NCI-H1436 (cell line): ENCODE measurements at regions not wholly inside any gene's neighbourhood (a gene's known extent, or its start where the extent isn't known, plus 50 kb on each side); places are given as distances from the start of the nearest gene placed in this dataset.
"Not testable (repeated sequence)": the region's sequence is repeated elsewhere in the genome, so short reads cannot be mapped to it uniquely, and the experiment has no call there.

Experiments used
- DNase-seq: peaks from one replicate; lab custom pipeline; 2025; lab: John Stamatoyannopoulos, UW

- DNase-seq: no peak
Measured at GRCh38 chr13:27327633-27328032, 57.0 kb downstream of the RASL11A start.

DNA sequence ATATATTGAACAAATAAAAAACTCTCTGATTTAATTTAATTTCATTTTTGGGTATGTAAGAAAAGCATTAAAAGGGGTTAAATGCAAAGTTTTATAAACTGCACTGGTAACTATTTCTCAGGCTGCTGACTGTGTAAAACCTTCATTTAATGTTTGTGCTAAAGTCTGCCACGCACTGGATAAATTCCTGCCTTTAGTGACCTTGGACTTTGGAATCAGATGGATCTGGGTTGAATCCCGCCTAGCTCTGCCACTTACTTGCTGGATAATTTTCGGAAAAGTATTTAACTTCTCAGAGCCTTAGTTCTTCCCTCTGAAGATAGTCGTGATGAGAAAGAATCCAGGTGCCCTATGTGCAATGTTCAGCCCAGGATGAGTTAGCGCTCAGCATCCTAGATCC is 58.6 kb downstream of the RASL11A start:
- no peak for DNase-seq

GRCh38 chr13:27334774-27335435 is 64.3 kb downstream of the RASL11A start:
- peak; percentile 33 for DNase-seq

- no peak for DNase-seq
Measured at GRCh38 chr13:27336014-27336673, 65.5 kb downstream of the RASL11A start.

- no peak for DNase-seq
Measured at GRCh38 chr13:27338207-27338606, 67.6 kb downstream of the RASL11A start.

DNA sequence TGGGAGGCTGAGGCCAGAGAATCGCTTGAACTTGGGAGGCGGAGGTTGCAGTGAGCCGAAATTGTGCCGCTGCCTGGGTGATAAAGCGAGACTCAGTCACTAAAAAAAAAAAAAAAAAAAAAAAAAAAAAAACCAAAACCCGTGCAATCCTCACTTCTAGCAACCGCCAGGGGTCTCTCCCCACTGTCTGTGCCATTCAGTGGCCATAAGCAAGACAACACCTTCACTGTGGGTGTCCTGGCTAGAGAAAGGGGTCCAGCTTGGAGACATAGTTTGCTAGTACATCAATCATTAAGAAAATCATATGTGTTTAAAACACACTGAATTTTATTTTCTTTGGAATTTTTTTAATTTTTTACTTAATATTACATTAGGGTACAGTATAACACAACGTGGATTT is 68.2 kb downstream of the RASL11A start:
- no peak for DNase-seq

DNA sequence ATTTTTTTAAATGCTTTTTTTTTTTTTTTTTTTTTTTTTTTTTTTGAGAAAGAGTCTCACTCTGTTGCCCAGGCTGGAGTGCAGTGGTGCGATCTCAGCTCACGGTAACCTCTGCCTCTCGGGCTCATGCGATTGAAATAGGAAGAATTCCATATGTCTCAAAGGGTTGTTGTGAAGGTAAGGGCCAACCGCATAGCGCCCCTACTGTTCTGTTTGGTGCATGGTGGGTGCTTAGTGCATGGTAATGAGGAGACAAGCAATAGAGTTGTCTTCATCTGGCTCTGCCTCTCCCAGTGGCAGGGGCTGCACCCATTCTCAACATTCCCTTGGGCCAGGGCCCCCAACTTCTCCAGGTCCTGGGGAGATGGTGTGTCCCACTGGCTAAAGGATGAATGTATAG is 68.7 kb downstream of the RASL11A start:
- no peak for DNase-seq

GRCh38 chr13:27341616-27342015 is 71.0 kb downstream of the RASL11A start:
- DNase-seq: no peak

GRCh38 chr13:27347211-27347772 is 76.7 kb downstream of the RASL11A start:
- no peak for DNase-seq

GRCh38 chr13:27348461-27348860 is 76.0 kb upstream of the GTF3A start:
- DNase-seq: no peak

DNA sequence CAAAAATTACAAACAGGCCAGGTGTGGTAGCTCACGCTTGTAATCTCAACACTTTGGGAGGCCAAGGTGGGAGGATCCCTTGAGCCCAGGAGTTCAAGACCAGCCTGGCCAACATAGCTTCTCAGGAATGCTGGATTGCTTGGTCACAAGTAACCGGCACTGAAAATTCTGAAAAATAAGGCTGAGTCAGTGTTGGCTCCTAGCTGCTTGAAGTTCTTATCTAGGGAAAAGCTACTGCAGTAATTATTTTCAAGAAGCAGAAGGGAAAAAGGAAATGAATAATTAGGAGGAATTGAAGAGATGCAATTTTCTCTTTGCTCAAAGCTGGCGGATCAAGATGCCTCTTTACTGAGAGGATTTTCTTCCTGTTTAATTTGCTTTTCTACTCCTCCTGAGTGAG is 75.0 kb upstream of the GTF3A start:
- DNase-seq: no peak

GRCh38 chr13:27350825-27351224 is 73.6 kb upstream of the GTF3A start:
- DNase-seq: not testable (repeated sequence)

DNA sequence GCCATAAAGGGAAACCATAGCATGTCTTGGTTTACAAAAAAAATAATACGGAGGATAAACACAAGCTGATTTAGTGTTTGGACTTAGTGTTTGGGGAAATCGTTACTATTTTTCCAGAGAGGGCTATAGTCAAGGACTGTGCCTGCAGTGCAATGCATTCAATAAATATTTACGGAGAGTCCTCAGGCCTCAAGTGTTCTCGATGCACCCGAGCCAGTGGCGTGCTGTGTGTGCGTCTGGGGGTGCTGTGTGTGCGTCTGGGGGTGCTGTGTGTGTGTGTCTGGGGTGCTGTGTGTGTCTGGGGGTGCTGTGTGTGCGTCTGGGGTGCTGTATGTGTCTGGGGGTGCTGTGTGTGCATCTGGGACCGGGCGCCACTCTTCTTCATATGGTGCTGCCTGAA is 71.7 kb upstream of the GTF3A start:
- no peak for DNase-seq

- no peak for DNase-seq
Measured at GRCh38 chr13:27353166-27353583, 71.2 kb upstream of the GTF3A start.

DNA sequence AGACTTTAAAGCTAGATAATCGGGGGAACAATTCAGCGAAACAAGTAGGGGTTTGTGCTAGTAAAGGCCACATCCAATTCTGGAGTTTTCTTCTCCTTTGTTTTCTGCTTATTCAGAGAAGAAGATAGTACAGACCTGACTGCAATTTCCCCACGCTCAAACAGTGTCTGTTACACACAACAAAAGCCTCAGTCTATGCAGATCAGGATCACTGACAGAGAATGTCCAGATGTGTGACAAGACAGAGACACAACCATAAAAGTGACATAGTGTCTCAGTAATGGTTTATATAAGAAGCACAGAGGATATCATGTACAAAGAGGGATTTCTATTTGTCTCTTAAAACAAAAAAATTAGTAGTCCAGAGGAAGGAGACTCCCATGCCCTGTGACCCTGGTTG is 70.7 kb upstream of the GTF3A start:
- DNase-seq: no peak

DNA sequence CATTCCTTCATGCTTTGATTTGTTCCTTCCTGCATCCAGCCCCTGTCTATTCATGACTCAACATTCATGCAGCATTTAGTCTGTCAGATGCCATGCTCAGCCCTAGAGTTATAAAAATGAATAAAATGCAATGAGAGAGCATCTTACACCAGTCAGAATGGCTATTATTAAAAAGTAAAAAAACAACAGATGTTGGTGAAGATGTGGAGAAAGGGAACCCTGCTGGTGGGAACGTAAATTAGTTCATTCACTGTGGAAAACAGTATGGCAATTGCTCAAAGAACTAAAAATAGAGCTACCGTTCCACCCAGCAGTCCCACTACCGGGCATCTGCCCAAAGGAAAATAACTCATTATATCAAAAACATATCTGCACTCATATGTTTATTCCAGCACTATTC is 70.0 kb upstream of the GTF3A start:
- no peak for DNase-seq

- DNase-seq: no peak
Measured at GRCh38 chr13:27355894-27356293, 68.5 kb upstream of the GTF3A start.

- no peak for DNase-seq
Measured at GRCh38 chr13:27358420-27358819, 66.0 kb upstream of the GTF3A start.

DNA sequence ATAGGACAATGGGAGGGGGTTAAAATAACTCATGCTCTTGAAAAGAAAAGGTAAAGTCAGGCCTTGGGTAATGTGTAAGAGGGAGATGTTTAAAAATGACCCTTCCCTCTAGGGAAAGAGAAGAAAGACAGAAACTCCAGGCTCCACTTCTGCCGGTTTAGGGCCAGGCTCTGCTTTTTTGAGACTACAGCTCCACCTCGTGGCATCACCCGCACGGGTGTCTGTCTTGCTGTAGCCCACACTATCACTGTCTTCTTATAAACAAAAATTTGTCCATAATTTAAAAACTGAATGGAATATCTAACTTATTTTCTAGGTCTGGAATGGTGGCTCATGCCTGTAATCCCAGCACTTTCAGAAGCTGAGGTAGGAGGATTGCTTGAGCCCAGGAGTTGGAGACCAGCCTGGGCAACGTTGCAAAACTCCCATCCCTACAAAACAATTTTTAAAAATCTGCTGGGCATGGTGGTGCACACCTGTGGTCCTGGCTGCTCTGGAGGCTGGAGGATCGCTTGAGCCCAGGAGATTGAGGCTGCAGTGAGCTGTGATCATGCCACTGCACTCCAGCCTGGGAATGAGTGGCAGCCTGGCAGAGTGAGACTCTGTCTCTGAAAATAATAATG is 65.1 kb upstream of the GTF3A start:
- peak; percentile 34 for DNase-seq

DNA sequence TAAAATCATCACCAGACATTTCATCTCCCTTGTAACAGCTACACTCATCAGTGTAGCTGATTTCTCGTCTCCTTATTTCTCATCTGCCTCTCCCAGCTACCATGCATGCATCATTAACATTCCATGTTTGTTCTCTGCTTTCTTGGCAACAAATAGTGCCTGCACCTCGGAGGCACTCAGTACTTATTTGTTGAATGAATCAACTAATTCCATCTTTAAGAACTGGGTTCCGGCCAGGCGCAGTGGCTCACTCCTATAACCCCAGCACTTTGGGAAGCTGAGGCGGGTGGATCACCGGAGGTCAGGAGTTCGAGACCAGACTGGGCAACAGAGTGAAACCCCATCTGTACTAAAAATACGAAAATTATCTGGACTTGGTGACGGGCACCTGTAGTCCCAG is 63.9 kb upstream of the GTF3A start:
- no peak for DNase-seq

DNA sequence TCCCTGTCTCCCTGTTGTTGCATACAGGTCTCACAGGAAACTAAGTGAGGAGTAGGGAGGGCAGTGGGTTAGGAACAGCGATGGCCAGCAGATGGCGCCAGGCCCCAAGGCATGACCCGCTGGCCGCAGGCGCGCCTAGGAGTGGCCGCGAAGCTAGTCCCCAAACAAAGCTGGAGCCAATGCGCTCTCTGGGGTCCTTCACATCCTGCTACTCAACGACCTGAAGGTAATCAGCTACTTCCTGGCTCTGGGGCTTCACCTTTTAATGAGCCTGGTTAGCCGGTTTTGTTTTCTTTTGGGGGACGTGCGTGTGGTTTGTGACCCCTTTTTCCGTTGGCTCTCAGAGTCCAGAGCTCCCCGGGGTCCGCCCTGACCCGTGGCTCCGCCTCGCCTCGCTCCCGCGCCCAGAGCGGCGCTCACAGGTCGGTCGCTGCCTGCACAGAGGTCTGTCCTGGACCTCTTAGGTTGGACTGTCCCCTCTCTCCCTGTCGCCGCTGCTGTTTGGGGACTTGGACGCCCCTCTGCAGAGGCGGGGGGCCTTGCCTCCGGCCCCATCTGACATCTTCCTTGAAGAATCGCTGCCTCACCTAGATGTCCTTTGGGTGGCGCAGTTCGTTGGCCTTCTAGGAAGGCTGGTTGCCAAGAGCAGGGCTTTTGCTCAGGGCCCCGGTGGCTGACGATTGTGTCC is 62.2 kb upstream of the GTF3A start:
- peak; percentile 66 for DNase-seq

GRCh38 chr13:27363637-27364036 is 60.8 kb upstream of the GTF3A start:
- DNase-seq: not testable (repeated sequence)

DNA sequence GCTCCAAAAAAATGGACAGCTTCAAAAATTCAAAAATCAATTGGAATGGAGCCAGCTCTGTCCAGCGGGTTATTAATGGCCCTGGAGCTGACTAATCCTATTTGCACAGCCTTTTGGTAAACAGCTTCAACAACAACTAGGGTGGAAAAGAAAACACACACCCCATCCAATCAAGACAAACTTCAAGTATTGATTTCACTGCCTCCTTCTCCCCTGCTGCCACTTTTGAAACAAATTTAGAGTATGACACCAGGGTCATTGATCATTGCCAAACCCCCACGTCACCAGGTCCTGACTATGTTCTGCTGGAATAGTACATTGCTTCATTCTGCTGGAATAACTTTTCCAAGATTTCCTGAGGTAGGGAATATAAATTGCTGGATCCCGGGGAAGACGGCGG is 56.8 kb upstream of the GTF3A start:
- no peak for DNase-seq
